NCI-H1417 (cell line): ENCODE measurements at regions not wholly inside any gene's neighbourhood (a gene's known extent, or its start where the extent isn't known, plus 50 kb on each side); places are given as distances from the start of the nearest gene placed in this dataset.

Experiments used
- DNase-seq, 3 experiments: peaks; one replicate each; lab custom pipeline; 2025; lab: John Stamatoyannopoulos, UW

DNA sequence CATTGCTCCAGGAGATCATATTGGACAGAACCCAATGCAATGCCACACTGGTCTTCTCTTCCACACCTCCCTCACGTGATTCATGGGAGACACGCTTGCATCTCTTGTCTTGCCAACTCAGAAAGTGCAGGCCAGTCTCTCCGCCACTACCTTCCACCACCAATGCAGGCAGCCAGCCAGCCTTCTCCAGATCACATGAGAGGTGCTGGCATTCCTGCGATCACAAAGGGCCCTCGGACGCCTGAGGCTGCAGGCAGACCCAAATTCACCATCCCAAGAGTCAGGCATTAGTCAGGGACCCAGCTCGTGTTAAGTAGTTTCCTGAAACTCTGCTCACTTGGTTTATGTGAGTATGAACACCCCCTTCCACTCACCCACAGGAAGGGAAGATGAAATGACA is 437.0 kb upstream of the ETAA1 start:
- no peak for DNase-seq

DNA sequence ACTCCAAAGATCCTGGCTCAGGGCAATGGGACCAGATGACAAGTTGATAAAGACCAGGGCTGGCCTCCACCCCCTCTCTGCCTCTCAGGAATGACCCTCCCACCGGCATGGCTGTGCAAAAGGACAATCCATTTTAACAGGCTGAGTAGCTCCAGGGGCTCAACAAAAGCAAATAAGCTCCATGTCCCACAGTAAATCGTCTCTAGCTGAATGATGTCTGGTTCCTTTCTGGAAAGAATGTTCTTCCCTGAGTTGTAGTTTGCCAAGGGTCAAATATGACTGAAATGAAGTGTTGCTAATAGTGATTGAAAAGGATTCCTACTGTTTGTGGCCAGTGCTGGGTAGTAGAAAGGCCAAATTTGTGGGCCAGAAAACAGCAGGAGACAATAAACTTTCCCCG is 434.4 kb upstream of the ETAA1 start:
- DNase-seq: peak in 1 of 3 experiments; percentile 42

GRCh38 chr2:66966631-66967030 is 430.5 kb upstream of the ETAA1 start:
- no peak for DNase-seq

DNA sequence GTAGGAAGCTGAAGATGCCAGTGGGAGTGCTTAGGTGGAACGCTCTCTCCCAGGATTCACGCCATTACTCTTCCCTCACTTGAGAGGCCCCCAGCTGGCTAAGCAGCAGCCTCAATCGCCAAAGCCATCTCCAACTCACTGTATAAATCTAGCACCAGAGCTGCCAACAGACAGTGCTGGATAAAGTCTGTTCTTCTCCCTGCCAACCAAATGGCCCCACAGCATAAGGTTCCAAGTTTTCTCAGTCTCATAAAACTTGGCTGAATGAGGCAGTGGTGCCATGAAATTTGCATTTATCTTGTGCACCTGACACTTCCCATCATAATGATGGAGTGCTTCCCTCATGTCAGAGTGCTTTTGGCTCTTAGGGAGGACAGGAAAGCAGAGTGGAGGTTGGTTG is 428.2 kb upstream of the ETAA1 start:
- DNase-seq: peak in 1 of 3 experiments; percentile 52

- peak in 1 of 3 experiments; percentile 57 for DNase-seq
Observed at GRCh38 chr2:66981074-66981473, 416.1 kb upstream of the ETAA1 start.

- DNase-seq: peak in 1 of 3 experiments; percentile 32
Observed at GRCh38 chr2:66982766-66983165, 414.4 kb upstream of the ETAA1 start.

GRCh38 chr2:66984864-66985263 is 412.3 kb upstream of the ETAA1 start:
- DNase-seq: no peak

DNA sequence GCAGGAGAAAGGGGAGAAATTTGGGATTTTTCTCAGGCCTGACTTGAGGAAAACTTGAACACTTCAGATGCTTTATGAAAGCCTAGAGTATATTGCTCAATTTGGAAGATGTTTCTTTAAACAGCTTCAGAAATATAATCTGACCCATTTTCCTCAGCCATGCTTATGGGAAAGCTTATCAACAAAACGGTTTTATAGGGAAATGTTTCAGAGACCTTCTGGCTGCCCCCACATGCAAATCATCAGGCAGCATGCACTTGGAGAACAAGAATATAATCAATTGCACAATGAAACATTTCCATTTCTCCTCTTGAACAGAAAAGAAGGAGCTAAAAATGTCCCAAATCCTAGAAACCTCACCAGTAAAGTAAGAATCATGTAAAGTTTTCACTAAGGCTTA is 411.2 kb upstream of the ETAA1 start:
- DNase-seq: no peak

GRCh38 chr2:66987733-66988132 is 409.4 kb upstream of the ETAA1 start:
- no peak for DNase-seq

- DNase-seq: peak in 1 of 3 experiments; percentile 9
Observed at GRCh38 chr2:66994654-66995053, 402.5 kb upstream of the ETAA1 start.

- DNase-seq: no peak
Observed at GRCh38 chr2:66995636-66996035, 401.5 kb upstream of the ETAA1 start.

DNA sequence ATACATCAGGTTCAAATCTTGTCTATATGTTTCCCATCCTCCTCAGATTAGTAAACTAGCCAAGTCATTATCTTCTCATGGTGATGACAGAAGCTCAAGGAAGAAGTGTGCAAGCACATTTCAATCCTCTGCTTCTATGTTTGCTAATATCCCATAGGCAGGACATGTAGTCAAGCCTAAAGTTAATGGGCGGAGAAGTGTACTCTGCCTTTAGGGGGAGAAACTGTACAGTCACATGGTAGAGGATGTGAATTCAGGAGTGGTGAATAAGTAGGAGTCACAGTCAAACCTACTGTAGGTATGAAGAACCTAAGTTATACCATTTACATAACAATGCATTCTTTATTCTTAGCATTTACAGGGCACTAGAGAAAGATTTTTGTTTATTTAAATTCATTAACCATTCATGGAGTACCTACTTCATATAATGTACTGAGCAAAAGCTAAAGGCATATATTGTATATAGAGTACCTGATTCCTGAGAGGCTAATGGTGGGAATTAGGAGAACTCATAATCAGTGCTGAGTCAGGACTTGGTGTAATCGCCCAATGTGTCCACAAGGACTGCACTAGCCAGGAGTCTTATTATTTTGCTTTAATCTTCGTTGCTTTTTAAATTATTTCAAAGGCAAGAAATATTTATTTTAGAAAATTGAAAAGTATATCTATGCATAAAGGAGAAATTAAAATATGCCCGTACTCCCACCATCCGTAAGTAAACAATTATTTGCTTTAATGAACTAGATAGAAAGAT is 394.3 kb upstream of the ETAA1 start:
- DNase-seq: no peak

GRCh38 chr2:67006373-67006960 is 390.7 kb upstream of the ETAA1 start:
- DNase-seq: no peak

GRCh38 chr2:67008155-67008554 is 389.0 kb upstream of the ETAA1 start:
- no peak for DNase-seq

- DNase-seq: no peak
Observed at GRCh38 chr2:67012165-67012564, 385.0 kb upstream of the ETAA1 start.

GRCh38 chr2:67013821-67014220 is 383.3 kb upstream of the ETAA1 start:
- no peak for DNase-seq

- no peak for DNase-seq
Observed at GRCh38 chr2:67015681-67016080, 381.5 kb upstream of the ETAA1 start.

GRCh38 chr2:67018301-67018700 is 378.8 kb upstream of the ETAA1 start:
- DNase-seq: no peak

- DNase-seq: no peak
Observed at GRCh38 chr2:67032076-67032475, 365.1 kb upstream of the ETAA1 start.

GRCh38 chr2:67036444-67036843 is 360.7 kb upstream of the ETAA1 start:
- DNase-seq: peak in 1 of 3 experiments; percentile 58

DNA sequence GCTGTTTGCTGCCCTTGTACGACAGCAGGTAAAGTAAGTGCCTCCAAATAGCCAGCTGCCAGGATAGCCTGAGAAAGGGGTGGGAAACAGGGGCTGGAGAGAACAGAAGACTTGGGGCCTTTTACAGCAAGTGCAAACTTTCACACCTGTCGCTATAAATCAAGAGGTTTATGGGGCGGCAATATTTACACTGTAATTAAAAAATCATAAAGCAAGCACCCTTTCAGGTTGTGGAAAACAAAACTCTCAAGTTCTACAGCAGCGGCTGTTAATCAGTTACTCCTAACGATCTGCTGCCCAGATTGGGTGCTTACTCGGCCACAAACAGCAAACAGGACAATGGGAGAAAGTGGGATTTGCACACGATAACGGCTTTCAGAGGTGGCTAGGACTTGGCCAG is 359.5 kb upstream of the ETAA1 start:
- DNase-seq: peak; percentile 50 to 99 (median 92)

GRCh38 chr2:67038195-67038594 is 358.9 kb upstream of the ETAA1 start:
- no peak for DNase-seq

DNA sequence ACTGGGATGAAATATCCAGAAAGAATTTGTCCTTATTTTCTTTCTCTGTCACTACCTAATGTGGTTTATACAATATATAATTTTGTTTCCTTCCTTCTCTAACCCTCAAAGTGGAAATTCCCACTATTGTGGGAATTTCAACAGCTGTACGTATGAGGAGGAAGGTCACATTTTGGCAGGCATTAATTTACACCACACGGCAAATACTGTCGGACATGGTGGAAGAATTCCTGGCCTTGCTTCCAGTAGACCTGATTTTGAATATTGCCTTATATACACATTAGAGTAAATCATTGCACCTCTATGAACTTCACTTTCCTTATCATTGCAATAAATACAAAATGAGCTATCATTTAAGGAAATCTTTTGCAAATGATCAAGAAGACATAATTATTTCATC is 358.1 kb upstream of the ETAA1 start:
- DNase-seq: no peak
